Activated naive CD4-positive, alpha-beta T cell treated with anti-CD3 and anti-CD28 coated beads for 36 hours (primary cell): ENCODE measurements at regions not wholly inside any gene's neighbourhood (a gene's known extent, or its start where the extent isn't known, plus 50 kb on each side); places are given as distances from the start of the nearest gene placed in this dataset.

Experiments used
- CTCF ChIA-PET: fragments of 350-600 bp; sonication (Branson Sonifier 250); formaldehyde crosslinking; loops from one replicate; lab custom pipeline; 2021; ENCODE audit warnings: antibody characterized with exemption; lab: Charles Lee
- DNase-seq: peaks from one replicate; pipeline ENCODE4 v3.0.0-alpha.2; 2020
- H3K27ac Mint-ChIP-seq: one replicate; pipeline ENCODE4 v1.8.0; 2021; ENCODE audit warnings: mild to moderate bottlenecking, mixed read lengths
- H3K27me3 Mint-ChIP-seq: one replicate; pipeline ENCODE4 v1.8.0; 2021; ENCODE audit warnings: low read depth, mixed read lengths
- H3K36me3 Mint-ChIP-seq: one replicate; pipeline ENCODE4 v1.8.0; 2021; ENCODE audit warnings: low read depth, mixed read lengths
- H3K4me1 Mint-ChIP-seq: one replicate; pipeline ENCODE4 v1.8.0; 2021; ENCODE audit warnings: low read depth, mixed read lengths
- H3K4me3 Mint-ChIP-seq: one replicate; pipeline ENCODE4 v1.8.0; 2021; ENCODE audit warnings: mild to moderate bottlenecking, moderate library complexity, mixed read lengths
- H3K9me3 Mint-ChIP-seq: one replicate; pipeline ENCODE4 v1.8.0; 2021; ENCODE audit warnings: mixed read lengths
- intact Hi-C: fragments of 100-400 bp; cut with micrococcal nuclease; formaldehyde crosslinking; loops from one replicate; pipeline ENCODE4 v1.15.1; 2023

- H3K27ac Mint-ChIP-seq: no peak overlapping the region
These were observed 403.1 kb upstream of the WWC1 start for GRCh38 chr5:167888393-167888792.

GRCh38 chr5:167889276-167889675, 402.2 kb upstream of the WWC1 start:
- CTCF ChIA-PET: no interaction called here
- no peaks in the 10 kb centered on the region for H3K36me3 Mint-ChIP-seq
- intact Hi-C loops: no loop called here
- H3K9me3 Mint-ChIP-seq: no peaks in the 10 kb centered on the region
- no peak overlapping the region for H3K27ac Mint-ChIP-seq
- no peaks in the 10 kb centered on the region for H3K4me1 Mint-ChIP-seq
- H3K4me3 Mint-ChIP-seq: no peak overlapping the region
- no peaks in the 10 kb centered on the region for H3K27me3 Mint-ChIP-seq
- no peak for DNase-seq

More at GRCh38 chr5:167888393-167888792, 403.1 kb upstream of the WWC1 start:
- Mint-ChIP-seq H3K4me1 (no peaks in the 10 kb centered on the region), H3K27me3 (no peaks in the 10 kb centered on the region), H3K36me3 (no peaks in the 10 kb centered on the region), H3K4me3 (no peak overlapping the region), H3K9me3 (no peaks in the 10 kb centered on the region)
- intact Hi-C loops: no loop called here
- CTCF ChIA-PET: no interaction called here
- no peak for DNase-seq

- no peak overlapping the region for H3K4me3 Mint-ChIP-seq
- DNase-seq: no peak
- CTCF ChIA-PET: no interaction called here
- no peaks in the 10 kb centered on the region for H3K9me3 Mint-ChIP-seq
- peaks cover 4% of the 10 kb centered on the region for H3K27me3 Mint-ChIP-seq
- H3K4me1 Mint-ChIP-seq: no peaks in the 10 kb centered on the region
- H3K27ac Mint-ChIP-seq: no peak overlapping the region
- H3K36me3 Mint-ChIP-seq: no peaks in the 10 kb centered on the region
- intact Hi-C loops: no loop called here
These were observed 398.9 kb upstream of the WWC1 start for GRCh38 chr5:167892352-167893115.

- no peak for DNase-seq
- CTCF ChIA-PET: no interaction called here
- no peak overlapping the region for H3K4me3 Mint-ChIP-seq
- no peaks in the 10 kb centered on the region for H3K4me1 Mint-ChIP-seq
- no peak overlapping the region for H3K27ac Mint-ChIP-seq
- H3K36me3 Mint-ChIP-seq: no peaks in the 10 kb centered on the region
- H3K27me3 Mint-ChIP-seq: peaks cover 4% of the 10 kb centered on the region
- H3K9me3 Mint-ChIP-seq: no peaks in the 10 kb centered on the region
- intact Hi-C loops: no loop called here
These were observed 398.2 kb upstream of the WWC1 start for GRCh38 chr5:167893271-167893670.

GRCh38 chr5:167894631-167895472, 396.6 kb upstream of the WWC1 start:
- Mint-ChIP-seq H3K4me1 (no peaks in the 10 kb centered on the region), H3K27me3 (peaks cover 9% of the 10 kb centered on the region), H3K9me3 (no peaks in the 10 kb centered on the region), H3K27ac (no peak overlapping the region), H3K36me3 (no peaks in the 10 kb centered on the region), H3K4me3 (no peak overlapping the region)
- CTCF ChIA-PET: interaction anchor here (0.6 kb wide), 1 partner anchor 66 kb away, joined by 3 read pairs; no protein-coding TSS in a partner anchor
- DNase-seq: no peak
- intact Hi-C loops: no loop called here

- Mint-ChIP-seq H3K4me1 (no peaks in the 10 kb centered on the region), H3K27ac (no peak overlapping the region), H3K4me3 (no peak overlapping the region), H3K36me3 (no peaks in the 10 kb centered on the region), H3K9me3 (no peaks in the 10 kb centered on the region), H3K27me3 (peaks cover 9% of the 10 kb centered on the region)
- no peak for DNase-seq
- intact Hi-C loops: no loop called here
- CTCF ChIA-PET: interaction anchor here (0.7 kb wide), 1 partner anchor 8 kb away, joined by 4 read pairs; no protein-coding TSS in a partner anchor
These were observed 395.4 kb upstream of the WWC1 start for GRCh38 chr5:167895899-167896659.

GRCh38 chr5:167896814-167897213, 394.6 kb upstream of the WWC1 start:
- H3K27ac Mint-ChIP-seq: no peak overlapping the region
- CTCF ChIA-PET: interaction anchor here (0.6 kb wide), 1 partner anchor 74 kb away, joined by 3 read pairs; no protein-coding TSS in a partner anchor
- no peaks in the 10 kb centered on the region for H3K4me1 Mint-ChIP-seq
- H3K27me3 Mint-ChIP-seq: peaks cover 9% of the 10 kb centered on the region
- intact Hi-C loops: no loop called here
- no peaks in the 10 kb centered on the region for H3K9me3 Mint-ChIP-seq
- H3K36me3 Mint-ChIP-seq: no peaks in the 10 kb centered on the region
- no peak for DNase-seq
- no peak overlapping the region for H3K4me3 Mint-ChIP-seq

GRCh38 chr5:167897371-167897770, 394.1 kb upstream of the WWC1 start:
- H3K36me3 Mint-ChIP-seq: no peaks in the 10 kb centered on the region
- no peaks in the 10 kb centered on the region for H3K9me3 Mint-ChIP-seq
- H3K27me3 Mint-ChIP-seq: peaks cover 9% of the 10 kb centered on the region
- intact Hi-C loops: no loop called here
- no peak for DNase-seq
- H3K4me1 Mint-ChIP-seq: no peaks in the 10 kb centered on the region
- no peak overlapping the region for H3K27ac Mint-ChIP-seq
- CTCF ChIA-PET: interaction anchor here (0.6 kb wide), 1 partner anchor 74 kb away, joined by 3 read pairs; no protein-coding TSS in a partner anchor
- H3K4me3 Mint-ChIP-seq: no peak overlapping the region

GRCh38 chr5:167898361-167899042, 392.9 kb upstream of the WWC1 start:
- H3K9me3 Mint-ChIP-seq: no peaks in the 10 kb centered on the region
- H3K4me1 Mint-ChIP-seq: no peaks in the 10 kb centered on the region
- DNase-seq: no peak
- no peak overlapping the region for H3K27ac Mint-ChIP-seq
- no peaks in the 10 kb centered on the region for H3K36me3 Mint-ChIP-seq
- H3K4me3 Mint-ChIP-seq: no peak overlapping the region
- intact Hi-C loops: no loop called here
- peaks cover 10% of the 10 kb centered on the region for H3K27me3 Mint-ChIP-seq
- CTCF ChIA-PET: no interaction called here

- Mint-ChIP-seq H3K27me3 (peaks cover 13% of the 10 kb centered on the region), H3K4me1 (no peaks in the 10 kb centered on the region), H3K4me3 (no peak overlapping the region), H3K9me3 (no peaks in the 10 kb centered on the region), H3K36me3 (no peaks in the 10 kb centered on the region), H3K27ac (no peak overlapping the region)
- CTCF ChIA-PET: no interaction called here
- DNase-seq: no peak
- intact Hi-C loops: no loop called here
These were observed 391.9 kb upstream of the WWC1 start for GRCh38 chr5:167899490-167900070.

GRCh38 chr5:167900340-167900935, 391.0 kb upstream of the WWC1 start:
- no peaks in the 10 kb centered on the region for H3K36me3 Mint-ChIP-seq

More at GRCh38 chr5:167900340-167900935, 391.0 kb upstream of the WWC1 start:
- no peak overlapping the region for H3K4me3 Mint-ChIP-seq
- H3K9me3 Mint-ChIP-seq: peaks cover 2% of the 10 kb centered on the region
- intact Hi-C loops: no loop called here
- no peak overlapping the region for H3K27ac Mint-ChIP-seq
- H3K4me1 Mint-ChIP-seq: no peaks in the 10 kb centered on the region
- CTCF ChIA-PET: no interaction called here
- H3K27me3 Mint-ChIP-seq: peaks cover 13% of the 10 kb centered on the region
- no peak for DNase-seq
